IPS-15b (cell line): ENCODE measurements at regions not wholly inside any gene's neighbourhood (a gene's known extent, or its start where the extent isn't known, plus 50 kb on each side); places are given as distances from the start of the nearest gene placed in this dataset.

Source experiments
- H3K27me3 ChIP-seq: one replicate; pipeline ENCODE4 v1.6.1; 2013; ENCODE audit warnings: low read length; ENCODE audit not compliant: control insufficient read depth, insufficient read depth
- H3K36me3 ChIP-seq: one replicate; pipeline ENCODE4 v1.6.1; 2013; ENCODE audit warnings: low read length; ENCODE audit not compliant: control insufficient read depth, insufficient read depth
- H3K4me1 ChIP-seq: one replicate; pipeline ENCODE4 v1.6.1; 2013; ENCODE audit warnings: mild to moderate bottlenecking, low read length; ENCODE audit not compliant: control insufficient read depth, insufficient read depth
- H3K4me3 ChIP-seq: one replicate; pipeline ENCODE4 v1.5.1; 2013; ENCODE audit warnings: low read depth, low read length
- H3K9ac ChIP-seq: one replicate; pipeline ENCODE4 v1.6.1; 2013; ENCODE audit warnings: low read depth, mild to moderate bottlenecking, low read length
- H3K9me3 ChIP-seq: one replicate; pipeline ENCODE4 v1.6.1; 2013; ENCODE audit warnings: mild to moderate bottlenecking, low read length; ENCODE audit not compliant: control insufficient read depth, insufficient read depth

- H3K4me1 ChIP-seq: no peaks in the 10 kb centered on the region
- peaks cover 2% of the 10 kb centered on the region for H3K9me3 ChIP-seq
- H3K4me3 ChIP-seq: no peak overlapping the region
- peaks cover 80% of the 10 kb centered on the region for H3K27me3 ChIP-seq
- no peak overlapping the region for H3K9ac ChIP-seq
- H3K36me3 ChIP-seq: no peaks in the 10 kb centered on the region
Observed at GRCh38 chr12:132423251-132423819, 66.6 kb upstream of the FBRSL1 start.

GRCh38 chr12:132422381-132423043 lies 67.4 kb upstream of the FBRSL1 start:
- Histone ChIP-seq H3K9ac (no peak overlapping the region), H3K9me3 (peaks cover 2% of the 10 kb centered on the region), H3K4me3 (no peak overlapping the region), H3K27me3 (peaks cover 81% of the 10 kb centered on the region), H3K36me3 (no peaks in the 10 kb centered on the region), H3K4me1 (no peaks in the 10 kb centered on the region)

GRCh38 chr12:132422040-132422380 lies 67.9 kb upstream of the FBRSL1 start:
- peaks cover 2% of the 10 kb centered on the region for H3K9me3 ChIP-seq
- H3K36me3 ChIP-seq: no peaks in the 10 kb centered on the region
- no peaks in the 10 kb centered on the region for H3K4me1 ChIP-seq
- peaks cover 80% of the 10 kb centered on the region for H3K27me3 ChIP-seq
- H3K4me3 ChIP-seq: no peak overlapping the region
- no peak overlapping the region for H3K9ac ChIP-seq

GRCh38 chr12:132419631-132420246 lies 70.2 kb upstream of the FBRSL1 start:
- Histone ChIP-seq H3K9ac (no peak overlapping the region), H3K4me1 (no peaks in the 10 kb centered on the region), H3K9me3 (peaks cover 1% of the 10 kb centered on the region), H3K36me3 (no peaks in the 10 kb centered on the region), H3K27me3 (peaks cover 61% of the 10 kb centered on the region), H3K4me3 (no peak overlapping the region)

- H3K9ac ChIP-seq: no peak overlapping the region
- H3K27me3 ChIP-seq: peaks cover 53% of the 10 kb centered on the region
- no peaks in the 10 kb centered on the region for H3K4me1 ChIP-seq
- H3K9me3 ChIP-seq: no peaks in the 10 kb centered on the region
- no peaks in the 10 kb centered on the region for H3K36me3 ChIP-seq
- H3K4me3 ChIP-seq: no peak overlapping the region
Observed at GRCh38 chr12:132418393-132418925, 71.5 kb upstream of the FBRSL1 start.

GRCh38 chr12:132417741-132418140 lies 72.2 kb upstream of the FBRSL1 start:
- no peaks in the 10 kb centered on the region for H3K9me3 ChIP-seq
- H3K4me1 ChIP-seq: no peaks in the 10 kb centered on the region
- no peaks in the 10 kb centered on the region for H3K36me3 ChIP-seq
- H3K9ac ChIP-seq: no peak overlapping the region
- H3K27me3 ChIP-seq: peaks cover 47% of the 10 kb centered on the region
- H3K4me3 ChIP-seq: no peak overlapping the region

GRCh38 chr12:132416827-132417226 lies 73.1 kb upstream of the FBRSL1 start:
- Histone ChIP-seq H3K4me1 (no peaks in the 10 kb centered on the region), H3K9ac (no peak overlapping the region), H3K4me3 (no peak overlapping the region), H3K36me3 (no peaks in the 10 kb centered on the region), H3K9me3 (no peaks in the 10 kb centered on the region), H3K27me3 (peaks cover 39% of the 10 kb centered on the region)

GRCh38 chr12:132416121-132416673 lies 73.8 kb upstream of the FBRSL1 start:
- H3K4me3 ChIP-seq: no peak overlapping the region
- no peaks in the 10 kb centered on the region for H3K36me3 ChIP-seq
- H3K9ac ChIP-seq: no peak overlapping the region
- H3K27me3 ChIP-seq: peaks cover 34% of the 10 kb centered on the region
- H3K4me1 ChIP-seq: no peaks in the 10 kb centered on the region
- no peaks in the 10 kb centered on the region for H3K9me3 ChIP-seq

- no peaks in the 10 kb centered on the region for H3K36me3 ChIP-seq
- no peak overlapping the region for H3K9ac ChIP-seq
- H3K4me1 ChIP-seq: no peaks in the 10 kb centered on the region
- H3K27me3 ChIP-seq: peaks cover 30% of the 10 kb centered on the region
- H3K4me3 ChIP-seq: no peak overlapping the region
- H3K9me3 ChIP-seq: no peaks in the 10 kb centered on the region
Observed at GRCh38 chr12:132415327-132416120, 74.4 kb upstream of the FBRSL1 start.

- peaks cover 23% of the 10 kb centered on the region for H3K27me3 ChIP-seq
- no peaks in the 10 kb centered on the region for H3K36me3 ChIP-seq
- H3K9ac ChIP-seq: no peak overlapping the region
- H3K4me3 ChIP-seq: no peak overlapping the region
- no peaks in the 10 kb centered on the region for H3K9me3 ChIP-seq
- H3K4me1 ChIP-seq: no peaks in the 10 kb centered on the region
Observed at GRCh38 chr12:132414634-132415326, 75.2 kb upstream of the FBRSL1 start.
